GM12864 (cell line): ENCODE measurements at regions not wholly inside any gene's neighbourhood (a gene's known extent, or its start where the extent isn't known, plus 50 kb on each side); places are given as distances from the start of the nearest gene placed in this dataset.

Source experiments
- DNase-seq: peaks from one replicate; pipeline ENCODE4 v3.0.0-alpha.2; 2011; ENCODE audit warnings: low read depth
- H3K4me3 ChIP-seq: 2 replicates; pipeline ENCODE4 v1.5.1; 2011; ENCODE audit warnings: mild to moderate bottlenecking, low read depth, low read length, control low read depth
- TF ChIP-seq, protein P1 (sequence below): IDR thresholded peaks from 2 replicates; pipeline ENCODE4 v1.5.1; 2011; ENCODE audit warnings: low read depth, mild to moderate bottlenecking, moderate library complexity, low read length, control low read depth, inconsistent platforms; ENCODE audit errors: missing control alignments

DNA sequence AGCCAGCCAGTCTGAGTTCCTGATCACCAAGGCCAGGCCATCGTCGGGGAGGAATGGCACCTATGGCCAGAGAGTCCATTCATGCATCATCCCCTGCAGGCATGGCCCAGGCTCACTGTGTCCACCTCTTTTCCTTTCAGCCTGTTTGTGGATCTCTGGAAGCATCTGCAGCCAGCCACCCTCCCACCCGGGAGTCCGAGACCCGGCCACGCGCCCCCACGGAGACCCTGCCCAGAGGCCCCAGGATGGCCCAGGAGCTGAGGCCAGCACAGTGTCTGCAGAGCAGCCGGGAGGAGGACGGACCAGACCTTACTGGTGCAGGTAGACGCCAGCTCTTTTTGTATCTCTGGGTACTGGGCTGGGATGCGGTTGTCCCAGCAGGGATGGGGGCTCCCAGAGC lies 245.1 kb upstream of the CIBAR2 start:
- DNase-seq: no peak
- TF ChIP-seq, protein P1, sequence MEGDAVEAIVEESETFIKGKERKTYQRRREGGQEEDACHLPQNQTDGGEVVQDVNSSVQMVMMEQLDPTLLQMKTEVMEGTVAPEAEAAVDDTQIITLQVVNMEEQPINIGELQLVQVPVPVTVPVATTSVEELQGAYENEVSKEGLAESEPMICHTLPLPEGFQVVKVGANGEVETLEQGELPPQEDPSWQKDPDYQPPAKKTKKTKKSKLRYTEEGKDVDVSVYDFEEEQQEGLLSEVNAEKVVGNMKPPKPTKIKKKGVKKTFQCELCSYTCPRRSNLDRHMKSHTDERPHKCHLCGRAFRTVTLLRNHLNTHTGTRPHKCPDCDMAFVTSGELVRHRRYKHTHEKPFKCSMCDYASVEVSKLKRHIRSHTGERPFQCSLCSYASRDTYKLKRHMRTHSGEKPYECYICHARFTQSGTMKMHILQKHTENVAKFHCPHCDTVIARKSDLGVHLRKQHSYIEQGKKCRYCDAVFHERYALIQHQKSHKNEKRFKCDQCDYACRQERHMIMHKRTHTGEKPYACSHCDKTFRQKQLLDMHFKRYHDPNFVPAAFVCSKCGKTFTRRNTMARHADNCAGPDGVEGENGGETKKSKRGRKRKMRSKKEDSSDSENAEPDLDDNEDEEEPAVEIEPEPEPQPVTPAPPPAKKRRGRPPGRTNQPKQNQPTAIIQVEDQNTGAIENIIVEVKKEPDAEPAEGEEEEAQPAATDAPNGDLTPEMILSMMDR: no peak
- H3K4me3 ChIP-seq: no peak overlapping the region

DNA sequence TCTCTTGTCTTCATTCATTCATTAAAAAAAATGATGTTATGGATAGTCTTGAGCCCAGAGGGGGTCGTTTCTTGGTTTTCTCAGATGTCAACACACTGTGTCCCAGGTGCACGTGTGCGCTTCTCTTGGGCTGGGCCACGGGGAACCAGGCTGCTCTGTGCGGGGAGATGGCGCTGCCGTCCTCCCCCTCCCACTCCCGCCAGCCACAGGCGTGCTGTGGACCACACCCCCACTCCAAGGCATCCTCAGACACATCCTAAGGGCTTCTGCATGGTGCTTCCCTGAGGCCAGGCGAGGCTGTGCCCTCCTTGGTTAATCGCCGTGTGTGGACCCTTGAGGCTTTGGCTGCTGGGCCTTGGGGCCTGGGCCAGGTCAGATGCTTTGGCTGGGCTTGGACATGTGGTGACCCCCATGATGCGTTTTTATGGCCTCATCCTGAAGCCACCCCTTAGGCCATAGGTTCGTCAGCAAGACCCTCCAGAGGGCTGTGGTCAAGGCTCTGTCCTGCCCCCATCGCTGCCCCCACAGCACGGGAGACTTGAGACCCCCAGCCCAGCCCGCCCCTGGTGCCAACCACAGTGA lies 245.7 kb upstream of the CIBAR2 start:
- no peak for DNase-seq
- TF ChIP-seq, protein P1: no peak
- H3K4me3 ChIP-seq: no peak overlapping the region

DNA sequence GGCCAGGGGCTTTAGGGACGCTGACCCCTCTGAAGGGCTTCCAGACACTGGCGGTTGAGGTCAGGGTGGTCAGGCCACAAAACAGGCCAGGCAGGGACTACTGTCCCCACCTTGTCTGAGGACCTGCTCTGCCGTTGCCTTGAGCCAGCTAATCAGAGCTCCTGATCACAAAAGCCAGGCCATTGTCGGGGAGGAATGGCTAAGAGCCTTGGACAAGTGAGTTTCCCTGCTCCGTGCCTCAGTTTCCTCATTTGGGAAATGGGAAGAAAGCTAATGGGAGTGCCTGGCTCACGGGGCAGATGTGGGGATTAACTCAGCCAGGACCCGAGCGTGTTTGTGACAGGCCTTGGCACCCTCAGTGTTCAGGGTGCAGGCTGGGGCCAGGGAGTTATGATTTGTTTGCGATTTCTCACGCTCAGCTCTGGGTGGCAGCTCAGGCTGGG lies 246.5 kb upstream of the CIBAR2 start:
- H3K4me3 ChIP-seq: no peak overlapping the region
- DNase-seq: no peak
- TF ChIP-seq, protein P1: no peak

DNA sequence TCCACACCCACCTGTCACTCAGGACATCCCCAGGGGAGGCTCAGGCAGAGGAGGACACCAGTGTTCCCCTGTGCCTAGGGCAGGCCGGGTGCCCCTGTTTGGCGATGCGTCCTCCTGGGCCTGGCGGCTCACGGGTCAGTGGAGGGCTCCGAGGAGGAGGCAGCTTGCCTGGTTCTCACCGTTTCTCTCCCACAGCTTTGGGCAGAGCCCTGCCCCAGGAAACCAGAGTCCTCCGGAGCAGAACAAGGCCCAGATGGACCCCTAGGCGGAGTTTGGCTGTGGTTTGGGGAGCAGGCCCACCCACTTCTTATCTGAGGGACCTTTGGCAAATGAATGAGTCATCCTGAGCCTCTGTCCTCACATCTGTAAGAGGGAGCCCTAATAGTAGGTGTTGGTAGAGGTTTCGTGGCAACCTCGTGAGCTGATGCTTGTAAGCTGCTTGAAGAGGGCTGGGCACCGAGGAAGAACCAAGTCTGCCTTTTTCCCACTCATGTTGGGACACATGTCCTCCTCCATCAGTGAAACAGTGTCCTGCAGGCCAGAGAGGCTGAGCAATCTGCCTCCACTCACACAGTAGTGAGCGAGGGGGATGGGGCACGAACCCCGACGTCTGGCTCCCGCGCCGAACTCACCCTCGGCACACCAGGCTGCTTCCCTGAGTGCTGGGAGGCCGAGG lies 247.0 kb upstream of the CIBAR2 start:
- H3K4me3 ChIP-seq: no peak overlapping the region
- TF ChIP-seq, protein P1: no peak
- no peak for DNase-seq

DNA sequence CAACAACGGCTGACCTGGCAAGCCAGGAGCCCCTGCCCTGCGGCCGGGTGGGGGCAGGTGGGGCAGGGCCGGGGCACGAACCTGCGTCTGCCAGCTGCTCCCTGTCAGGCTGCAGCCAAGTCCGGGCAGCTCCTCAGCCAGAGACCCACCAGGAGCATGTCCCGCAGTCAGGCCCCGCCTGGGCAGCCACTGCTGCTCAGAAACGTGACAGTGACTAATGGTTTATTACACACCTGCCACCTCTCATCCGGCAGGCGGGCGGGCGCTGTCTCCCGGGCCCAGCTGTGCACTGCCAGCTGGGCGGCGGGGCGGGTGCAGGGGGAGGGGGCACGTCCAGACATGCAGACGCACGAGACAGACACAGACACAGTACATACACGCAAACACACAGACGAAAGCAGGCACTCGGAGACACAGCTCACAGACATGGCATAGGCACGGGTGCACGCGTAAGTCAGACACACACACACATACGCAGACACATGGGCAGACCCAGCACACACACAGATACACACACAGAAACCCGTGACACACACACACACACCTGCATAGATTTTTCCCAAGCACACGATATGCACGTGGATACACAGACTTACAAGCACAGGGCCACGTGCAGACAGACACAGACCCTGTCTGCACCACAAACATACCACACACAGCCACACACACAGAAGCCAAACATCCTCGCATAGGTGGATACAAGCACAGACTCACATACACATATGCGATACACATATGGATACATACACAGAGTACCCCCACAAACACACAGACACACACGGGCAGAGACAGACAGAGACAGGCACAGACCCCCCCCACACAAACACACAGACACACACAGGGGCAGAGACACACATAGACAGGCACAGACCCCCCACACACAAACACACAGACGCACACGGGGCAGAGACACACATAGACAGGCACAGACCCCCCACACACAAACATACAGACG lies 248.3 kb upstream of the CIBAR2 start:
- TF ChIP-seq, protein P1: no peak
- no peak for DNase-seq
- H3K4me3 ChIP-seq: no peak overlapping the region

DNA sequence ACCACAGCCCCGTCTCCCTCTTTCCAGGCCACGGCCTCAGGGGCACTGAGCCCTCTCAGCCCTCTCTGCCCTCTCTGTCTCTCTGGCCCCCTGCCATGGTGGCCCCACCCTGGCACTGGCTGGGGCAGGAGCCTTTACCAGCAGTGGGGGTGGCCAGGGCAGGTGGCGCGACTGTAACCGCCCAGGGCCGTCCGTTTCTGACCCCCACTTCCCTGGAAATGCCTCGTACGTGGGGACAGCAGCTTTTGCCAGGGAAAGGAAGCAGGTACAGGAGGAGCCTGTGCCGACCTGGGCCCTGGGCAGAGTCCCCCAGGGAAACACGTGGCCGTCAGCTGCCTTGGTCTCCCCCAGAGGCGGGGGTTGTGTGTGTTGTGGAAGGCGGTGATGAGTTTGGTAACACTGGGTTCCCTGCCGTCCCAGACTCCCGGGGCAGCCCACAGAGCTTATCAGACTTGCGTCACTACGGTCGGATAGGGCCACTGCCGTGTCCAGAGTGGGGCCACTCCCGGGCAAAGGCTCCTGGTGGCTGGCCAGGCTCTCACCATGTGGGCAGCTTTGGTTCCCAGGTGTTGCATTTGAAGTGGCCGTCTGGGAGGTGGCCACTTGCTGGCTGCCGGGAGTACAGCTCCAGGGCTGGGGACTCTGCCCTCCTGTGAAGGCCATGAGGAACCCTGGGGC lies 249.3 kb upstream of the CIBAR2 start:
- DNase-seq: no peak
- no peak overlapping the region for H3K4me3 ChIP-seq
- TF ChIP-seq, protein P1: no peak
